Left lung (tissue), 4 donors: ENCODE measurements at regions not wholly inside any gene's neighbourhood (a gene's known extent, or its start where the extent isn't known, plus 50 kb on each side); places are given as distances from the start of the nearest gene placed in this dataset.

Experiments used
- ATAC-seq: fragments of 200-7000 bp; cut with Tn5 transposase; one replicate; pipeline ENCODE4 v1.9.1; 2020; ENCODE audit warnings: moderate library complexity
- DNase-seq, 4 donors: peaks; one replicate each; pipeline ENCODE4 v3.0.0-alpha.2; 2013 to 2020
- H3K27ac ChIP-seq, 2 donors: fragments of 200-600 bp; sonication (generic) in 1 of 2; one replicate each; pipeline versions ENCODE4 v1.5.0 to v1.8.0; 2020 to 2021
- H3K27me3 ChIP-seq, 2 donors: fragments of 200-600 bp; sonication (generic) in 1 of 2; one replicate each; pipeline versions ENCODE4 v1.5.0 to v1.8.0; 2020 to 2021
- H3K36me3 ChIP-seq, 2 donors: fragments of 200-600 bp; sonication (generic) in 1 of 2; one replicate each; pipeline versions ENCODE4 v1.5.0 to v1.8.0; 2020 to 2021
- H3K4me1 ChIP-seq, 2 donors: fragments of 200-600 bp; one replicate each; pipeline ENCODE4 v1.8.0; 2021
- H3K4me3 ChIP-seq, 2 donors: fragments of 200-600 bp; sonication (generic) in 1 of 2; one replicate each; pipeline versions ENCODE4 v1.5.0 to v1.8.0; 2020 to 2021; ENCODE audit warnings: mild to moderate bottlenecking in 1 of 2
- H3K9me3 ChIP-seq, 2 donors: fragments of 200-600 bp; sonication (generic) in 1 of 2; one replicate each; pipeline versions ENCODE4 v1.5.0 to v1.8.0; 2020 to 2021
- CTCF ChIP-seq, 2 donors: fragments of 200-600 bp; sonication (generic) in 1 of 2; IDR thresholded peaks; one replicate each; pipeline versions ENCODE4 v1.5.0 to v1.8.0; 2021; ENCODE audit warnings: antibody characterized with exemption in 2 of 2
- intact Hi-C, 2 donors: fragments of 100-400 bp; cut with DNase I; formaldehyde crosslinking; loops; one replicate each; pipeline versions ENCODE4 v1.11.2 to v1.14.2; 2022
- donor health status: DM: no; HTN: yes; CAD: no.
- donor health status: DM: no; HTN: no; CAD: no.

- peak in 1 of 4 donors; percentile 7 for DNase-seq
- no peak overlapping the region for H3K27ac ChIP-seq
- no peak overlapping the region for H3K4me3 ChIP-seq
- intact Hi-C loops: no loop called here
- H3K9me3 ChIP-seq: no peaks in the 10 kb centered on the region
- no peak for ATAC-seq
- TF ChIP-seq CTCF (IDR thresholded peaks at IDR 0.05): no peak
- H3K4me1 ChIP-seq: no peaks in the 10 kb centered on the region
- H3K27me3 ChIP-seq: no peaks in the 10 kb centered on the region
- H3K36me3 ChIP-seq: no peaks in the 10 kb centered on the region
Observed at GRCh38 chr7:106982415-106982814, 62.1 kb upstream of the PRKAR2B start.

DNA sequence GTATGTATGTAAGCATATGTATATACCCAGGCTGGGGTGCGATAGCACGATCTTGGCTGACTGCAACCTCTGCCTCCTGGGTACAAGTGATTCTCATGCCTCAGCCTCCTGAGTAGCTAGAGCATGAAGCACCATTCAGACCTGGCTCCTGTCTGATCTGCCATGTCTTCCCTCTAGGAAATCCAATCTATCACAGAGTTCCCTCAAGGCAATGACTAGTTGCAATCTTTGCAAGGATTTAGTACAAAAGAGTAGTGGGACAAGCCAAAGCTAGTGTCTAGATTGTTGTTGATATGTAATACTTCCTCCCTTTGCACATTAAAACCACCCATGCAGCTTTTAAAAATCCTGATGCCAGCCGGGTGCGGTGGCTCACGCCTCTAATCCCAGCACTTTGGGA is 60.5 kb upstream of the PRKAR2B start:
- Histone ChIP-seq H3K4me1 (no peaks in the 10 kb centered on the region), H3K36me3 (no peaks in the 10 kb centered on the region), H3K27me3 (no peaks in the 10 kb centered on the region), H3K9me3 (no peaks in the 10 kb centered on the region), H3K4me3 (no peak overlapping the region), H3K27ac (no peak overlapping the region)
- intact Hi-C loops: no loop called here
- DNase-seq (no peak), ATAC-seq (no peak)
- no peak for TF ChIP-seq CTCF (IDR thresholded peaks at IDR 0.05)

DNA sequence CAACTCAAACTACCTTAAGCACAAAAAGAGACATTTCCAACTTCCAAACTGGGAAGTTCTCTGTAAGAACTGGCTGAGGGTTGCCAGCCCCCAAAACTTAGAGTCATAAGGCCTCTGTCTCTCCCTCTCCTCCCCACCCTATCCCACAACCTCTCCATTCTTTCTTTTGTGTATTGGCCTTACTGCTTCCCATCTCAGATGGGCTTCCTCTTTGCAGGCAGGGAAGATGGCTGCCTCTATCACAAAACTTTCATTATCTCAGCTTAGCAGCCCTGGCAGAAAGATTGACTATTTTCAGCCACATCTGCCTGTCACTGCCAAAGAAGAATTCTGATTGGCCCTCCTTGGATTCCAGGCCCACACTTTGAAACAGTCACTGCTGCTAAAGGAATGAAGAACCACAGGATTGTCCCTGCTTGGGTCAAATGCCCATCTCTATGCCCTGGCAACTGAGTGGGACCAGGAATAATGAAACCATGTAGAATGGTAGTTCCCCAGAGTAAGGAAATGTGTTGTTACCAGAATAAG is 58.0 kb upstream of the PRKAR2B start:
- ATAC-seq (no peak), DNase-seq (no peak)
- Histone ChIP-seq H3K27me3 (no peaks in the 10 kb centered on the region), H3K9me3 (no peaks in the 10 kb centered on the region), H3K27ac (no peak overlapping the region), H3K4me3 (no peak overlapping the region), H3K4me1 (no peaks in the 10 kb centered on the region), H3K36me3 (no peaks in the 10 kb centered on the region)
- TF ChIP-seq CTCF (IDR thresholded peaks at IDR 0.05): no peak
- intact Hi-C loops: no loop called here

DNA sequence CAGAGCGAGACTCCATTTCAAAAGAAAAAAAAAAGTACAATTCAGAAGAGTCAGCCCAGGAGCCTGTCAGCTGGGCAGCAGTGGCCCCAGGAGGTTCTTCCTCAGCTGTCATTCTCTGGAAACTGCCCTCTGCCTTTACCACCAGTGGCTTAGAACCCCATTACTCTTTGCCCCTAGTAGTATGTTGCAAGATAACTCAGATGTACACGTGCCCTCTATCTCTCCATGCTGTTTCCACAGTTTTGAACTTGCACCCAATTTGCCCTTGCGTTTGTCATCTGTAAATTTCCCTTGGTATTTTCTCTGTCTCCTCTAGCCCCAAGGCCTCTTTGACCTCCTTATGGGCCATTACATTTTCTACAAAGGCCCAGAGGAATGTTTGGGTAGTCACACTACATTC is 56.7 kb upstream of the PRKAR2B start:
- no peak for ATAC-seq
- no peak for TF ChIP-seq CTCF (IDR thresholded peaks at IDR 0.05)
- intact Hi-C loops: no loop called here
- H3K9me3 ChIP-seq: no peaks in the 10 kb centered on the region
- no peak overlapping the region for H3K4me3 ChIP-seq
- no peak overlapping the region for H3K27ac ChIP-seq
- no peaks in the 10 kb centered on the region for H3K27me3 ChIP-seq
- H3K36me3 ChIP-seq: no peaks in the 10 kb centered on the region
- no peaks in the 10 kb centered on the region for H3K4me1 ChIP-seq
- DNase-seq: no peak

- H3K27ac ChIP-seq: no peak overlapping the region
- DNase-seq (no peak), ATAC-seq (no peak)
- H3K4me1 ChIP-seq: no peaks in the 10 kb centered on the region
- H3K27me3 ChIP-seq: no peaks in the 10 kb centered on the region
- intact Hi-C loops: no loop called here
- TF ChIP-seq CTCF (IDR thresholded peaks at IDR 0.05): no peak
- H3K36me3 ChIP-seq: no peaks in the 10 kb centered on the region
- no peaks in the 10 kb centered on the region for H3K9me3 ChIP-seq
- no peak overlapping the region for H3K4me3 ChIP-seq
Observed at GRCh38 chr7:106992511-106992910, 52.0 kb upstream of the PRKAR2B start.
